T-helper 17 cell (primary cell): ENCODE measurements at regions not wholly inside any gene's neighbourhood (a gene's known extent, or its start where the extent isn't known, plus 50 kb on each side); places are given as distances from the start of the nearest gene placed in this dataset.
"Not testable (repeated sequence)": the region's sequence is repeated elsewhere in the genome, so short reads cannot be mapped to it uniquely, and the experiment has no call there.

ENCODE experiments used
- ATAC-seq: fragments of 150-1000 bp; cut with Tn5 transposase; 2 replicates; pipeline ENCODE4 v1.10.0; 2021; ENCODE audit warnings: mild to moderate bottlenecking, moderate library complexity
- DNase-seq, 3 donors: peaks; one replicate each; pipeline versions ENCODE4 v3.0.0 to v3.0.0-alpha.2; 2020 to 2021
- H3K9me3 ChIP-seq: one replicate; pipeline ENCODE4 v1.7.0; 2013; ENCODE audit warnings: low read length, mild to moderate bottlenecking; ENCODE audit not compliant: control insufficient read depth, poor library complexity, severe bottlenecking
- H3K27ac Mint-ChIP-seq: one replicate; pipeline ENCODE4 v1.8.0; 2022; ENCODE audit warnings: mild to moderate bottlenecking, moderate library complexity, mixed read lengths
- H3K27me3 Mint-ChIP-seq: one replicate; pipeline ENCODE4 v1.8.0; 2022; ENCODE audit warnings: mixed read lengths
- H3K36me3 Mint-ChIP-seq: one replicate; pipeline ENCODE4 v1.8.0; 2022; ENCODE audit warnings: low read depth, mixed read lengths
- H3K4me1 Mint-ChIP-seq: one replicate; pipeline ENCODE4 v1.8.0; 2022; ENCODE audit warnings: mild to moderate bottlenecking, mixed read lengths
- H3K4me3 Mint-ChIP-seq: one replicate; pipeline ENCODE4 v1.8.0; 2022; ENCODE audit warnings: mild to moderate bottlenecking, moderate library complexity, mixed read lengths

DNA sequence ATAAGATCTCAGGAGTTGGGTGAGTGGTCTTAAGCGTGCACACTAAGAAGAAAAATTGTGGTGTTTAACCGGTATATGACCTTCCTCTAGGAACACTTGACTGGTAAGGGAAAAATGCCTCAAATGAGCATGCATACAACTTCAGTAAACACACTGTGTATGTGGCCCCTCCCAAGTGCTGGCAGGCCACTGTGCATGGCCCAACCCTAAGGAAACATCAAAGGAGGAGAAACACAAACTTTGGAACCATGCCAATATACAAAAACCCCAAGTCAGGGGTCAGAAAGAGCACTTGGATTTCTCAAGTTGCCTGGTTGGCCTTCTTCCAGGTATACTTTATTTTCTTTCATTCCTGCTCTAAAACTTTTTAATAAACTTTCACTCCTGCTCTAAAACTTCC is 308.9 kb upstream of the LRRTM4 start:
- Mint-ChIP-seq H3K4me3 (no peak overlapping the region), H3K27ac (no peak overlapping the region), H3K36me3 (no peaks in the 10 kb centered on the region), H3K4me1 (no peaks in the 10 kb centered on the region), H3K27me3 (no peaks in the 10 kb centered on the region)
- H3K9me3 ChIP-seq: no peaks in the 10 kb centered on the region
- no peak for ATAC-seq
- no peak for DNase-seq

DNA sequence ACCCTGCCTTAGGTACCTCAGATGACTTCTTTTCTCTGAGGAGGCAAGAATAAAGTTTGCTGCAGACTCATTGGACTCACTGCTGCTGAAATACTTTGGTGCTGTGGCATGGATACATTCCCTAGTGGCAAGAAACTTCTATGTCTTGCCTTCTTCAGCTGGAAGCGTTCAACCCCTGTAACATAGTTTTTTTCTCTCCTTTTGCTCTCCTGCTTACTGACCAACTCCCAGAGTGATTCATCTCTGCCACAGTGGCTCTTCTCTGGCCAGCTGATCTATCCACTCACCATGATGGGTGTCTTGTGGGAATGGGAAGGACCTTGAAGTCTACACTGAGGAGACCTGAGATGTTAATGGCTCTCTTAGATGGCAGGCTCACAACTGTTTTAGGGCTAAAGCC is 309.3 kb upstream of the LRRTM4 start:
- no peak for ATAC-seq
- Mint-ChIP-seq H3K36me3 (no peaks in the 10 kb centered on the region), H3K27me3 (no peaks in the 10 kb centered on the region), H3K27ac (no peak overlapping the region), H3K4me1 (no peaks in the 10 kb centered on the region), H3K4me3 (no peak overlapping the region)
- no peaks in the 10 kb centered on the region for H3K9me3 ChIP-seq
- DNase-seq: no peak

DNA sequence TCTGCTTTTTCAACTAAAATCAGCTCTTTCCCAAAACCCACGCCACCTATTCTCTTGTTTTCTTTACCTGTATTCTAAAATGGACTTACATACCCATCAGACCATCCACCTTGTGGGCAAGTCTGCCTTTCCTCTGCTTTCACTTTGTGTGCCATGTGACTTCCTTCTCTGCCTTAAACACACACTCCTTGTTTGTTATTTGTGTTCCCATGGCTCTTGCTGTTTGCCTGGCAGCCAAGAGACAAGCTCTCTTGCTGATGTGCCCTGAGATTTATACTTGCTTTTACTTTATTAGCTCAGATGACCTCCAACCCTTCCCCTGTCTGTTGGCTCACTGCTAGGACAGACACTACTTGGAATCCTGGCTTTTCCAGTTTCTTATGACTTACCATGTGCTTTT is 309.7 kb upstream of the LRRTM4 start:
- Mint-ChIP-seq H3K4me3 (no peak overlapping the region), H3K27ac (no peak overlapping the region), H3K4me1 (no peaks in the 10 kb centered on the region), H3K36me3 (no peaks in the 10 kb centered on the region), H3K27me3 (no peaks in the 10 kb centered on the region)
- no peak for ATAC-seq
- no peaks in the 10 kb centered on the region for H3K9me3 ChIP-seq
- no peak for DNase-seq

DNA sequence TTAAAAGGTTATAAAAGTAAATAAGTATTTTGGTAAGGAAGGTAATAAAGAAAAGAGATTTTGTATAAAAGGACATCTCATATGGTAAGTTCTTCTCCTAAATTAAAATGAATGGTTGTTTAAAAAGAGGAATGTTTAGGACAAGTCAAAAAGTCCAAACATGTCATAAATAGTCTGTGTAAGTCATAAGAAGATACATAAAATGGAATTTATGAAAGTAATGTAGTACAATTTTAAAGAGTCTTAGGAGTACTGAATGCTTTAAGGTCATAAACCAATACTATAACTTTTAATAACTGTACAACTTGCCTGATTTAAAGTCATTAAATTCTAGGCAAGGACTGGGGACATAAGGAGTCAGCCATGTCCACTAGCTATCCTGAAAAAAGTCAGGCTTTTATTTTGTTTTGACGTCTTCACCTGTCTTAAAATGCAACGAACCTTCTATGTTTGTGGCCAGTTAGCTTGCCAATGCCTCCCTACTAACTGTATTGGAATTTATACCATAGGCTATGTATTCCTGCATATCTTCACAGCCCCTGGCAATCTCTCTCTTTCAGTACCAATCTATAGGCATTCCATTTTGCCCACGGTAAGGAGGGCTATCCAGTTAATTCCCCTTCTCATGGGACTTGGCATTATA is 312.3 kb upstream of the LRRTM4 start:
- Mint-ChIP-seq H3K36me3 (no peaks in the 10 kb centered on the region), H3K27me3 (no peaks in the 10 kb centered on the region), H3K4me1 (no peaks in the 10 kb centered on the region), H3K4me3 (no peak overlapping the region), H3K27ac (no peak overlapping the region)
- DNase-seq: no peak
- no peaks in the 10 kb centered on the region for H3K9me3 ChIP-seq
- no peak for ATAC-seq

DNA sequence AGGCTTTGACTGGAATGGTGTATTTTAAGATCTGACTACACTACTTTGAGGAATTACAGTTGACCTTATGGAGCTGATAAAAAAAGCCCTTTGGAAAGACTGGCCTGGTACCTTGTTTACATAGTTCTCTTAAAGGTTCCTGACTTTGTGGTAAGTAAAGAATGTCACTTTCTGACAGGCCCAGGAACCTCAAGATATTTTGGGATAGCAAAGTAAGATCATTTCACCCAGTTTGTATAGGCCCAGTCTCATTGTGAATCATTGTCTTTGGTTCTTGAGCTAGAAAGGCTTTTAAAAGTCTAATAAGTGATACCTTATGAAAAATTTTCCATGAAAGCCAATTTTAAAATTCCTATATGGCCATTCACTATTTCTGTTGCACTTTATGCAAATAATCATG is 316.3 kb upstream of the LRRTM4 start:
- H3K9me3 ChIP-seq: no peaks in the 10 kb centered on the region
- no peaks in the 10 kb centered on the region for H3K27me3 Mint-ChIP-seq
- H3K36me3 Mint-ChIP-seq: no peaks in the 10 kb centered on the region
- H3K4me1 Mint-ChIP-seq: no peaks in the 10 kb centered on the region
- H3K4me3 Mint-ChIP-seq: no peak overlapping the region
- ATAC-seq (no peak), DNase-seq (no peak)
- H3K27ac Mint-ChIP-seq: no peak overlapping the region

DNA sequence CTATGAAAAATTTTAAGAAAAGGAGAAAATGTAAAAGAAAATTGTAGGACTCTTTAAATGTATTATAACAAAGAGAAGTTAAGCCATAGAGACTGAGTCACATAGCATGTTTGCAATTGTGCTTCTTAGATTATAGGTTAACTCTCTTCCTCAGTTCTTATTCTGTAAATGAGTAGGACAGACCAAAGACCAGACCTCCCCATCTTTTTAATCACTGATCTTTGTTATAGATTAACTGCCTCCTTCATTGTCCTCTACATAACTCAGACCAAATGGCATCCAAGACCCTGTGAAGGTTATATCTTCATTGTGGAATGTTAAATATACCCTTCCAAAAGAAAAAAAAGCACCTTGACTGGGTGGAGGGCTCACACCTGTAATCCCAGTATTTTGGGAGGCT is 316.9 kb upstream of the LRRTM4 start:
- ATAC-seq (no peak), DNase-seq (no peak)
- no peaks in the 10 kb centered on the region for H3K9me3 ChIP-seq
- no peak overlapping the region for H3K27ac Mint-ChIP-seq
- no peaks in the 10 kb centered on the region for H3K4me1 Mint-ChIP-seq
- no peak overlapping the region for H3K4me3 Mint-ChIP-seq
- H3K27me3 Mint-ChIP-seq: no peaks in the 10 kb centered on the region
- no peaks in the 10 kb centered on the region for H3K36me3 Mint-ChIP-seq

DNA sequence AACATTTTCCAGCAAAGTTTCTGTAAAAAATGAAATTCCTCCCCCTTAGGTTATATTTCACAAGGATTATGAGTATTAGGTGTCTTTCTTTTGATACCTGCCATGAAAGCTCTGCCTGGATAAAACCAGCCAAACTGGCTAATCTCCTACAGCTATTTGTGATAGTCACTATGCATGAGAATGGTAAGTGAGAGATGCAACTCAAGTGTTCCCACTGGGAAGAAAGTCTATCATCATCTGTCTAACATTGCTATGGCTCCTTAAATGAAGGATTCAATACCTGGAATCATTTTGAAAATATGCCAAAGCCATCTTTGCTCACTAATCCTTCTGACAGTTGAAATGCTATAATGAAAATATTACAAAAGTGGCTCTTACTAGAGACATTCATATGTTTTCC is 339.9 kb upstream of the LRRTM4 start:
- H3K4me1 Mint-ChIP-seq: no peaks in the 10 kb centered on the region
- no peaks in the 10 kb centered on the region for H3K27me3 Mint-ChIP-seq
- DNase-seq (no peak), ATAC-seq (no peak)
- peaks cover 3% of the 10 kb centered on the region for H3K9me3 ChIP-seq
- no peak overlapping the region for H3K4me3 Mint-ChIP-seq
- H3K27ac Mint-ChIP-seq: no peak overlapping the region
- no peaks in the 10 kb centered on the region for H3K36me3 Mint-ChIP-seq

DNA sequence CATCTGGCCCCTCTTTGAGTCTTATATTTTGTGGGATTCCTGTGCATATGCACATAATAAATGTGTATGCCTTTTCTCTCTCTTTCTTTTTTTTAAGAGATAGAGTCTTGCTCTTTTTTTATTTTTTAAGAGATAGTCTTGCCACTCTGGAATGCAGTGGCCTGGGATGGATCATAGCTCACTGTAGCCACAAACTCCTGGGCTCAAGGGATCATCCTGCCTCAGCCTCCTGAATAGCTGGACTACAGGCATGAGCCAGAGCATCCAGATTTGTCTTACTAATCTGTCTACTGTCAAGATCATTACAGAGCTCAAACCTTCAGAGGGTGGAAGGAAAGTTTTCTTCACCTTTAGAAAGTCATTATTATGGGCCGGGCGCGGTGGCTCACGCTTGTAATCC is 342.2 kb upstream of the LRRTM4 start:
- no peaks in the 10 kb centered on the region for H3K4me1 Mint-ChIP-seq
- no peaks in the 10 kb centered on the region for H3K36me3 Mint-ChIP-seq
- no peaks in the 10 kb centered on the region for H3K27me3 Mint-ChIP-seq
- DNase-seq: no peak
- no peak for ATAC-seq
- no peak overlapping the region for H3K27ac Mint-ChIP-seq
- peaks cover 1% of the 10 kb centered on the region for H3K9me3 ChIP-seq
- no peak overlapping the region for H3K4me3 Mint-ChIP-seq

DNA sequence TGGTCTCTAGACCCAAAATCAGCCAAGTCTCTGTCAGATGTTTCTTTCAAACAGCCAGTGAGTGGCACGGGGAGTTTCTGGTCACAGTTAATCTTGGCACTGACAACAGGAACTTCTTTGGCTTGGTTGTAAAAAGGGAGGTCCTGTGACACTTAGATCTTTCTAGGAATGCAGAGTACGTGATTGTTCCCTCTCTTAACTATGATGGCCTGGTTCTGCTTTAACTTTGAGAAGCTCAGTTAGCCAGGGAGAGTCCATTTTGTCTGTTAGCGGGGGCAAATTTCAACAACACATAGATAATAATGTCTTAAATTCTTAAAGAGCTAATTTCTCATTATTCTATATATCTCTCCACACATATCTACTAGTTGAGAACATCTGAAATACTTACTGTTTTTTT is 344.5 kb upstream of the LRRTM4 start:
- Mint-ChIP-seq H3K4me1 (no peaks in the 10 kb centered on the region), H3K4me3 (no peak overlapping the region), H3K36me3 (no peaks in the 10 kb centered on the region), H3K27me3 (no peaks in the 10 kb centered on the region), H3K27ac (no peak overlapping the region)
- no peak for ATAC-seq
- no peaks in the 10 kb centered on the region for H3K9me3 ChIP-seq
- DNase-seq: no peak

DNA sequence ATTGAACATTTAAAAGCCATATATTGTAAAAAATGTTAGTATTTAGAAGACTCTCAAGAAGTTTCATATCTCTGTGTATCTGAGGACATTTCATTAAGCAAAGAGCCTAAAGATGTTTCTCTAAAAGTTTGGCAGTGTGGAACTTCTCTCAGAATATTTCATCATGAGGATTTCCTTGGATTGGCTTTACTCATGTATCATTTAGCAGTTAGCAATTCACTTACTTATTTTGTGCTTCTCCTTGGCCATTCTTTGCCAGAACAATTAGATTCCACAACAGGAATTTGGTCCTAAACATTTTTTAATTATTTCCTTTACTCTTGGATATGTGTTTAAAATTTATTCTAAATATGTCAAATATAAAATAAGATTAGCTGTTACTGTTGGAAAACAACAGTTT is 345.0 kb upstream of the LRRTM4 start:
- DNase-seq (no peak), ATAC-seq (no peak)
- Mint-ChIP-seq H3K36me3 (no peaks in the 10 kb centered on the region), H3K27ac (no peak overlapping the region), H3K27me3 (no peaks in the 10 kb centered on the region), H3K4me1 (no peaks in the 10 kb centered on the region), H3K4me3 (no peak overlapping the region)
- no peaks in the 10 kb centered on the region for H3K9me3 ChIP-seq

DNA sequence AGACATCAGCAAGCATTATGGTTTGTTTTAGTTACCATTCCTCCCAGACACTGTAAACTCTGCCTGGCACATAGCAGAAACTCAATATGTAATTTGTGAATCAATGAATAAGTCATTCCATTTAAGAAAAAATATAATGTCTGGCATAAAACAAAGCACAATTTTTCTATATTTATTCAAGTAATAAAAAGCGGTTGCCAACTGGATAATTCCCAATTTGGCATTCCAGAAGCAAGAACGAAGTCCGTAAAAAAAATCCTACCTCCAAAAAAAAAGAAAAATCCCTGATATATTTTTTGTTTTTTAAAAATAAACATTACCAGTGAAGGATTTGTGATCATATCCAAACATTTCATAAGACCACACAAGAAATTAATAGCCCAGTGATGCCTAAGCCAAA is 351.3 kb upstream of the LRRTM4 start:
- H3K36me3 Mint-ChIP-seq: no peaks in the 10 kb centered on the region
- no peaks in the 10 kb centered on the region for H3K4me1 Mint-ChIP-seq
- no peaks in the 10 kb centered on the region for H3K9me3 ChIP-seq
- H3K27me3 Mint-ChIP-seq: no peaks in the 10 kb centered on the region
- no peak for DNase-seq
- no peak for ATAC-seq
- no peak overlapping the region for H3K4me3 Mint-ChIP-seq
- H3K27ac Mint-ChIP-seq: no peak overlapping the region

DNA sequence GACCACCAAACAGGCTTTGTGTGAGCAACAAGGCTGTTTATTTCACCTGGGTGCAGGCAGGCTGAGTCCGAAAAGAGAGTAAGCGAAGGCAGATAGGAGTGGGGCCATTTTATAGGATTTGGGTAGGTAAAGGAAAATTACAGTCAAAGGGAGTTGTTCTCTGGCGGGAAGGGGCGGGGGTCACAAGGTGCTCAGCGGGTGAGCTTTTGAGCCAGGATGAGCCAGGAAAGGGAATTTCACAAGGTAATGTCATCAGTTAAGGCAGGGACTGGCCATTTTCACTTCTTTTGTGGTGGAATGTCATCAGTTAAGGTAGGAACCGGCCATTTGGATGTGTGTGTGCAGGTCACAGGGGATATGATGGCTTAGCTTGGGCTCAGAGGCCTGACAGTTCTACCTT is 378.0 kb upstream of the LRRTM4 start:
- H3K27me3 Mint-ChIP-seq, ATAC-seq, H3K4me3 Mint-ChIP-seq, H3K4me1 Mint-ChIP-seq, H3K27ac Mint-ChIP-seq, H3K9me3 ChIP-seq, DNase-seq, H3K36me3 Mint-ChIP-seq: not testable (repeated sequence)

DNA sequence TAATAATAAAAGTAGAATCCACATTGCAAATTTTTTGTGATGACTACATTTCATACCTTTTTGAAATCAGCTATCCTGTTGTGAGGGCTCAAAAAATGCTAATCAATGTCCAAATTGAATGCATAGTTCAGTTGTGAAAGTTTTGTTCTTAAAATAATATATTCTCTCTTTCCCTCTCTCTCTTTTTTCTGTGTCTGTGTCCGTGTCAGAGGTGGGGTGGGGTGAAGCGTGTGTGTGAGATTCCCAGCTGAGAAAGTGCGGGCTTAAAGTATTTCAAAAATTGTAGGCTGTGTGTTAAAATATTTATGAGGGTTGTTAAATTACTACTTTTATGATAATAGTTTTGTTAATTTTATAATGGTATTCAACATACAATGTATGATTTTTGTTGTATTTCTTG is 388.0 kb upstream of the LRRTM4 start:
- Mint-ChIP-seq H3K4me1 (no peaks in the 10 kb centered on the region), H3K36me3 (no peaks in the 10 kb centered on the region), H3K27ac (no peak overlapping the region), H3K27me3 (no peaks in the 10 kb centered on the region), H3K4me3 (no peak overlapping the region)
- no peaks in the 10 kb centered on the region for H3K9me3 ChIP-seq
- no peak for DNase-seq
- ATAC-seq: no peak

DNA sequence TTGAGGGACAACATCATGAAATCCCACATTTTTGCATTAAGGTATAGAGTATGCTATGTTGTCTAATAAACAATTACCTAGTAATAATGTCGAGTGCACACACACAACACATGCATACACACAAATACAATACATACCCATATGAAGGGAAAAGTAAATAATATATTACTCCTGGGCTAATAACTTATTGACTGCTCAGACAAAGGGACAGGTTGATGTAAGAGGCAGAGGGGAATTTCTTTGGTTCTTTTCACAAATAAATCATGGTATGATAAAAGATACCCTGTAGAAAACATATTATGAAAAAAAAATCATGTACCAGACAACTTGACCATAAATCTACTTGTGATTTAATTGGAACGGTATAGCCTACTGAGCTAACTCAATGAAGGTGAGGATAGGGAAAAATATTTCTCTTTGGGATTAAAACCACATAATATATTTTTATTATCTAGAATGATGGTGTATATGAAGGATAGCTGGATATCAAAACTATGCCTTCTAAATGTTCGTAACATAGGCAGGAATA is 398.7 kb upstream of the LRRTM4 start:
- no peak for DNase-seq
- Mint-ChIP-seq H3K36me3 (no peaks in the 10 kb centered on the region), H3K4me3 (no peak overlapping the region), H3K27ac (no peak overlapping the region), H3K27me3 (no peaks in the 10 kb centered on the region), H3K4me1 (no peaks in the 10 kb centered on the region)
- H3K9me3 ChIP-seq: no peaks in the 10 kb centered on the region
- ATAC-seq: no peak
